Embryonic facial prominence (tissue), 1 donor: ENCODE measurements at regions not wholly inside any gene's neighbourhood (a gene's known extent, or its start where the extent isn't known, plus 50 kb on each side); places are given as distances from the start of the nearest gene placed in this dataset.

Source experiments
- DNase-seq: peaks from one replicate; pipeline ENCODE4 v3.0.0-alpha.2; 2016; ENCODE audit errors: extremely low spot score

DNA sequence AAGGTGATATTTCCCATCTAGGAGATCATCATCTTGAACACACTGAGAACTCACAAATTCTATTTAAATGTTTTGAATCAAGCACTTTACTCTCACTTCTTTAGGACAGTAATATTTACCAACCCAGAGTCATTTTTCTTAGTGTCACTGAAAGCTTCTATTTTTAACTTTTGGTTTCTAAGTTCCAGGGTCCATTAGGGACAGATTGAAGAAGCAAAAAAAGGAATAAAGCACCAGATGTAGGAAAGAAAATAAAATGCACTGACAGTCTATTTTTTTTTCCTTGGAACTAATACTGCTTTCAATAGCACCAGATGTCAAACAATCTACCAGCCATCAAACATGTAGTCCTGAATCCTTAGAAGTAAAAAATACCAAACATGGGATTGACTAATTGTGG is 526.7 kb upstream of the LRRN3 start:
- no peak for DNase-seq

DNA sequence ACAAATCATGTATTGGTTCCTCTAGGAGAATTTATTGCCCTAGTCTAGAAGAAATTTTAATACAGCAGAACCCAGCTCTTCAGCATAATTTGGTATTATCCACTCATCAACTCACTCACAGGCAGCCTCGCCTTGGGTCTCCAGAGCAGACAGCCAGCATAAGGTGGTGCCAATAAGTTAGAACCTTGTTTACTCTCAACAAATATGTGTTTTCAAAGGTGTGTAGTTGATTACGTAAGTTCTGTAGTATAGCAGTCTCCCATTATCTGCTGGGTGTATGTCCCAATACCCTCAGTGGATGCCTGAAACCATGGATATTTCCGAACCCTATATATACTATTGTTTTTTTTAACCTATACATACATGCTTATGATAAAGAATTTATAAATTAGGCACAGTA is 522.5 kb upstream of the LRRN3 start:
- DNase-seq = no peak

DNA sequence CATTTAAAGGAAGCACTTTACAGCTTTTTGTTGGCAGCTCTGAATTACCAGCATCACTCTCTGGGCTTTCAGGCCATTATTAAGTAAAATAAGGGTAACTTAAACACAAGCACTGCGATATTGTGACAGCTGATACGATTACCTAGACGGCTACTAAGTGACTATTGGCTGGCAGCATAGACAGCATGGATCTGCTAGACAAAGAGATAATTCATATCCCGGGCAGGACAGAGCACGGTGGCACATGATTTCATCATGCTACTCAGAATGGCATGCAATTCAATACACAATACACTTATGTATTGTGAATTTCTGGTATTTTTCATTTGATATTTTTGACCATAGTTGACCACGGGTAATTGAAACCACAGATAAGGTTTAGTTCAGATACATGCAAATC is 522.0 kb upstream of the LRRN3 start:
- DNase-seq = no peak

DNA sequence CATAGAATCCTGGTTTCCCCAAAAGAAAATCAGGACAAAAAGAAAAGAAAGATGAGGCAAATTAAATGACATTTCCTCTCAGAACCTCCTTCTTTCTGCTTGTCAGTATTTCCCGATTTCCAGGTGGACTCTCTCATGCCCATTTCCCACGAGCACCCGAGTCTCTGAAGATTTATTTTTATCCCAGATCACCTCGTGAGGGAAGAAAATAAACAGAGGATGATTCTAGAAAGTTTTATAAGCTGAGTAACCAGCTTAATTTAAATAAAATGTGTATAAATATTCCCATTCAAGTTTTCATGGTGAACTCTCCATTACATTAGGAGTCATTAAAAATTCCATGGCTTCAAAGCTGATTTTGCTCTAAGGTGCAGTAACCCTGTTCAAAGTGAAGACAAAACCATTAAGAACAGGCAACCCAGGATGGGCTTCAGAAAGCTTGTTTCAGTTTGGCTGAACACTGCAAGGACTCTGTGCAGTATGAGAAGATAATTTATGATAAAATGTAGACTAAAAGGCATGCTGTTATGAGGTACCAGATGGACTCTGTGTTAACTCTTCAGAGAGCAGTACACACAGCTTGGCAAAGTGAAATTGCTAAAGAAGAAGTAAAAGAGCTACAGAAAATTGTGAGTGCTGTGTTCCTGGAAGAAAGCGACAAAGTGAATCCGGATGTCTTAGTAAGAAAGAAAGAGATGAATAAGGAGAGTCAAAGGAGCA is 521.3 kb upstream of the LRRN3 start:
- DNase-seq = no peak

DNA sequence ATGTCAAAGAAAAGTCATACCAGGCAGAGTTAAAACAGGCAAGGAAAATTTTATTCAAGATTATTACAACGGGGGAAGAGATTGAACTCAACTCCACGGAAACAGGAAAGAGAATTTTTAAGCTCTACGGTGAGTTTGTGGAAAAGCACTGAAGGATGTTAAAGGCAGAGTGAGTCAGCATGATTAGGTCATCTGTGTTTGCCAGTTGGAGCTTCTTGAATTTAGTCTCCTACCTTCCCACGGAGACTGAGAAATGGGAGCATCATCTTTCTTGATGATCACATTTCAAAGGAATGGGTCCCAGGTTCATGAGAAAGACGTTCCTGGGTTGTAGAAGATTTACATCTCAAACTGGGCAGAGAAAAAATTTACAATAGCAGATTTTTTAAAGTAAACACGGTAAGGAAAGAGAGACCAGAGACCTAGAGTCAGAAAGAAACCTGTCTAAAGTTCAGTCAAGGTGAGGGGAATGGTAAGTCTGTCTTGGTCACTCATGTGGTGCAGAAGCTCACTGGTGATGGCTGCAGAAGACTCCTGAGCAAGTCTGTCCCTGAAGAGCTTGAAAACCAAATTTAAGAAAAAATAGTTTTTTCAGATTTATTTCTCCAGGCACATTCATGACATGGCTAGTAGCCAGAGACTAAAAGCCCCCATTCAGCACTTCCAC is 516.9 kb upstream of the LRRN3 start:
- no peak for DNase-seq

DNA sequence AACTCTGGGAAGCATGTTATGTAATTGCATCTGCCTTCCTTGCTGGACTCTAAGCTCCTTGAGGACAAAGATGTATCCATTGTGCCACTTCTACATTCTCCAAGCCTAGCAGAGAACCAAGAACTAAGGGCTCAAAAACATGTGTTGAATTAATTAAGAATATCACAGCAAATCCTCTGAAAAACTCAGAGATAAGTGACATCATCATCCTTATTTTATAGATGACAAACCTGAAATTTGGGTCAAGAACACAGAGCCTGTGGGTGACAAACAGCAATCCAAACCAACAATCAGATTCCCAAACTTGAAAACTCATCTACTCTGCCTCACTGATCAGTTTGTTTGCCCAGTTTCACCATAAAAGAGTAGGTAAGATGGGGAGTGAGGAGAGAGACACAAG is 503.6 kb upstream of the LRRN3 start:
- no peak for DNase-seq

DNA sequence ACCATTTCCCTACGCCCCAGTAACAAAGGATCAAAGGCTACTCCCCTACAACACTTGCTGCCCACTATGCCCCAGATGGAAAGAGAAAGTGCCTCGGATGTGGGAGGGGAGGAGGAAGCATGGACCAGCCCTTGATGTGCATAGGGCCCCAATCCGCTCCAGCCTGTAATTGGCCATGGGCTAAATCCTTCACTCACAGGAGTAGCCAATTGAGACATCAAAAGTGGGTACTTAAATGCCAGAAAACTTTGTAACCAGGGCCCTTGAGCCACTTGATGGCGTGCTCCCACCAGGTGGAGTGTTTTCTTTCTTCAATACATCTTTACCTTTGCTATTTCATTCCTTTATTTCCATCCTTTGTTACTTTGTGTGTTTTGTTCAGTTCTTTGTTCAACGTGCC is 500.5 kb upstream of the LRRN3 start:
- DNase-seq = no peak

DNA sequence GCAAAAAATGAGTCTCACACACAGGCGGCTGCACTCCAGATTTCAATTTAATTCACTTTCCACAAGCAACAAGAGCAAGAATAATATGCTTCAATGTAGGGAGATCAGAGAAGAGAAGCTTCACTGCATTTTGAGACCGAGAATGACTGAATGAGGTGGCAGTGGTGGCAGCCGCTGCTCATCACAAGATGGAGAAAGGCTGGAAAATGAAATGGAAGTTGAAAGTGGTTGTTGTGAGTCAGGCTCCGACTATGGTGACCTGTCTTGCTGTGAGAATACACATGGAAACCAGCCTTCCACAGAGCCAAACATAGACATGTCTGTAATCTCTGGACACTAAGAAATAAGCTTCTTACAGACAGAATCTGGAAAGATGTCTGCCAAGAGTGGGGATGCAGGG is 499.6 kb upstream of the LRRN3 start:
- DNase-seq = no peak

DNA sequence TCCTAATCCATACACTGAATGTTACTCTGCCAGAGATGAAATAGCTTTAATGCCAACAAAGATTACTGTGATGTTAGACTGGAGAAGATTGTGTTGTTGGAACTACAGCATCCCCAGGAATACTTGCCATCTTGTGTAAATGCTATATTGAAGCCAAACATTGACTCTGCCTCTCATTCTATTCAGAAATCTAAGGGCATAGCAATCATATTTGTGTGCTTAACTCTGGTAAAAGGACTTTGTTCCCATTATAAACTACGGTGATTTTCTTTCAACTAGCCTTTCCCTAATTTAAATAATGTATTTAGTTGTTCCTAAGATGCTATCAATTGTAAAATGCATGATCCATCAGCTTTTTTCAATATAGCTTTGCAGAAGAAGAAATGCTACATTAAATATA is 498.4 kb upstream of the LRRN3 start:
- no peak for DNase-seq

DNA sequence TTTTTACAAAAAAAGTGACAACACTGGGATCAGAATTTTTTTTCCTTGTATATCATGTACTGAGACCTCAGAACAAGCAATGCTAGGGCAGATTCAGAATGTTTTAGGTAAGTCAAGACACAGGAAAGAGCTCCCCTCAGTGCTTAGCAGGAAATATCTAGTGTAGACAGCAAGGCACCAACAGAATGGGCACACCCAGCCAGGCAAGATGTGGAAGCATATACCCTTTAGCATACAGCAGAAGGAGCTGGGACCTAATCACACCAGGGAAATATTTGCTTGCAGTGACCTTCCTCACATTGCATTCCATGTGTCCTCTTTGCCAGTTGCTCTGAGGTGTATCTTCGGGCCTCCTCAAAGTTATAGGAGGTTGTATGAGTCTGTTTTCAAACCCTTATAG is 497.6 kb upstream of the LRRN3 start:
- DNase-seq = no peak

DNA sequence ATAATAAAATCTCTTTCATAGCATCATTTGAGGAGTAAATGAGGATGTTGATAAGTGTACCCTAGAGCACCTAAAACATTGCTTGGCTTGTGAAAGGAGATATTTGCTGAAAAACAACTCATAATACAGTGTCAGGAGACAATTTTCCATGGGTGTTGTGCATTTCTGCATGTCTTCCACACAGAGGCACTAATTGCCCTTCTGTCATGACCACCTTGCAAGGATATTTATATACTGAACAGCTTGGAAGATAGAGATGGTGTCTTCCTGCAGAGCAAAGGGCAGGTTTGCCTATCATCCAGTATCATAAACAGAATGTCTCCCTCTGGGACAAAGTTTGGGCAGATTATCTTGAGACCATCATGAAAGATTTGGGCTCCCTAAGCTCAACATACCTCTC is 495.2 kb upstream of the LRRN3 start:
- no peak for DNase-seq

DNA sequence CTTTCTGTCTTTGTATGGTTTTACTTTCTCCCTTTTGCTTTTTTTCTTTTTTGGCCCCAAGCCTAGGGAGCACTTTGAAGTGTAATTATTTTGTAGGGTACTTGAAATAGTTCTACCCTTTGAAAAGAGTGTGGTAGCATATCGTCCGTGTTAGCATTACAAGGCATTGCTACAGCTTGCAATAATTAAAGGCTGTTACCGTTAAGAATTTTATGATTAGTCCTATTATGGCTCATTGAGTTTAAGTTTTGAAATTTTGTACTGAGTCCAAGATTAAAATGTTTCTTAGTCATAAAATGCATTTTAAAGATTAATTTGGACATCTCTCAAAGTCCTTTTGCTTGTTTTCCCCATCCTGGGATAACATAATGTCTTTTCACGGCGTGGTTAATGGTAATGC is 490.0 kb upstream of the LRRN3 start:
- DNase-seq = no peak

DNA sequence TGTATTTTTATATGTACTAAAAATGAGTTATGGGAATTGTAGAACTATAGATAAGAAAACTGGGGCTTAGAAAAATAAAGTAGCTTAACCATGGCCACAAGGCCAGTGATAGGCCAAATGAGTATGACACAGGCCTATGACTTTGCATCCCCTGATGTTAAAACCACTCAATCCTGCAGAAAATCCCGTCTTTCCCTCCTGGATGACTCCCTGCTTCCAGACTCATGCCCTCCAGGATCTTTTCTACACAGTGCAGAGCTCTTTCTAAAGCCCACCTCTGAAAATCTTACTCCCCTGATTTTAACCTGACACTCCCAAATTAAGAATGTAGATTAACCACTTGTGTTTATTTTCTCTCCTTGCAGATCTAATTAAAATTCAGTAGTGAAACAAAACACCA is 489.2 kb upstream of the LRRN3 start:
- no peak for DNase-seq

DNA sequence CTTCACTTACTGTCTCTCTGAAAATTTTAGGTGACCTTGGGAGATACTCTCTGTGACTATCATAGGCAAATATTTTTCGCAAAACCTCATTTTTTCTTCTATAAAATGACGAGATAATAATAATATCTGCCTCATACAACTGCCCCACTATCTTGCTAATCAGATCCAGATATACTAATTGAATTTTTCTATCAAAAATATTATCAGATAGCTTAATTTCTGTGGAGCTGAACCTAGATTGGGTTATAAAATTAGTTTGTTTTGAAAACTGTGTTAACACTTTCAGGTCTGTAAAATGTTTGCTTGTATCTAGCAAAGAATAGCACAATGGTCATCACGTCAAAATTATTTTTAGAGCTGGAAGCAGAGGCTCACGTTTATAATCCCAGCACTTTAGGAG is 486.7 kb upstream of the LRRN3 start:
- DNase-seq = no peak

DNA sequence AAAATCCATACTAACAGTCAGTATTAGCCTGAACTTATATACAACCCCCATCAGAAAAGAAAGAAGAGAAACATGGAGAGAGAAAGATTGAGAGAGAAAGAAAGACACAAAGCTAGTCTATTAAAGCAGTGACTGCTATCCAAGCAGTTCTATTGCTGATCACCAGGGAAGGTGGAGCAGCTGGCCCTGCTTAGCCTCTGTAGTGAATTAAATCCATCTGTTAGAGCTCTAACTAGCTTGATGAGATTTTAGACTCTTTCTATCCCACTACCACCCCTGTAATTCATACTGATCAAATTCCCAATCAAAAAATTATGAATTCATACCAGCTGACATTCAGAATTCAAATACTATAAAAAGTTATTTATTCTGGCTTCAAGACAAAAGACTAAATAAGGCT is 486.0 kb upstream of the LRRN3 start:
- DNase-seq = no peak

DNA sequence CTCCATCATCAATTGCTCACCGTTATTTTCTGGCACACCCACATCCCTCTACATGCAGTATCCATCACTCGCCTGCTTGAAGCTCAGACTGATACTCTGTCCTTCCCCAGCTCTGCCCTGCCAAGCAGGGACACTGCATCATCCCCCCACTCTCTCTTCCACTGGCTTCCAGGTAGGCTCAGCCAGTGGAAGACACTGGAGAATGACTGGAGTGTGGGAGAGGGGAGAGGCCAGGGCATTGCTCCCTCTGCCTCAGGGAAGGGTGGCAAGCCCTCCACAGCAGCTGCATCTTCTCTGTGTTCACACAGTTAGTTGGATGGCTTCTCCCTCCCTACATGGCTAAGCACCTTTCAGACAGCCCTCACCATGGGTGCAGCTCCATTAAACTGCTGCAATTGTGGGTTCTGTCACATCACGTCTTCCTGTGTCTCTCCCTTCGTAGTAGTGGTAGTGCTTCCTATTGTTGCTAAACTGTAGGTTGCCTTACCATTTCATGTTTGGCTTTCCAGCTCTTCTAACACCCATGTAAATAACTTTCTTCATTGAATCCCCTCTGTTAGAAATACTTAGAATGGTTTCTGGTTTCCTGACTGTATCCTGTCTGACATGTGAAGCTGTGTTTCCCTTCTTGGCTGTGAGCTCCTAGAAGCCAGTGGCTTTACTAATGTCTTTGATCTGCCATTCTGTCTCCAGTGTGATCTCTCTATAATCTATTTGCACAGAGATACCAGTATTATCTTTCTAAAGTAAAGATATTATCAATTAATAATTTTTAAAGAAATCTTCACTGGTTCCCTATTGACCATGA is 483.7 kb upstream of the LRRN3 start:
- DNase-seq = no peak

DNA sequence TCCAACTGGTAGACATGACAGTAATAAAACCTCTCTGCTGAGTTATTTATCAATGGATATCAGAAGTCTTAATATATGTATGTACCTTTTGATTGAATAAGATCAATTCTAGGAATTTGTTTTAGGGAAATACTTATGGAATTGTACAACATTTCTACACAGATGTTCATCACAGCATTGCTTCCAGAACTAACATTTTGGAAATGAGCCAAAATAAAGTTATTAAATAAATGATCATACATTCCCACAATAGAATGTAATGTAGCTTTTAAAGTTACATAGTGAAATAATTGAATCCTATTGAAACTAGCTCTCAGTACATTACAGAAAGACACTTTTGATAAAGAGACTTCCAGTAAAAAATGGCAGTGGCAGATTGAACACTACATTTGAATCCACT is 481.6 kb upstream of the LRRN3 start:
- DNase-seq = no peak

DNA sequence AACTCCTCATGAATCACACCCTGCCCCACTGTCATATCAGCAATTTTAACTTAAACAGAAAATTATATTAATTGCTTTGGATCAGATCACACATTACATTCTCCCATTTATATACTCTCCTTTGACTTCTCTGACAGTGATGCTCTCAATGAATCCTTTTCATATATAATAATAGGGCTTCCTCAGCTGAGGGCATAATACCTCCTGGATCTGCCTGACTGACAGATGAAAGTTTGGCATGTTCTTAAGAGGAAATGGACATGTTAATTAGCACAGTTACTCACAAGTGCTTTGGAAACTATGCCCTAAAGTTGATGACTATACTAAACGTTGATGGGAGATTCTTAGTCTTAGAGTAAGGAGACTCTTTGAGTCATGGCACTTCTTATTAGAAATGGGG is 478.2 kb upstream of the LRRN3 start:
- no peak for DNase-seq
